Prostate gland (tissue), 2 donors: ENCODE measurements at regions not wholly inside any gene's neighbourhood (a gene's known extent, or its start where the extent isn't known, plus 50 kb on each side); places are given as distances from the start of the nearest gene placed in this dataset.
"Not testable (repeated sequence)": the region's sequence is repeated elsewhere in the genome, so short reads cannot be mapped to it uniquely, and the experiment has no call there.

Source experiments
- DNase-seq: peaks from one replicate; pipeline ENCODE4 v3.0.0-alpha.2; 2019; ENCODE audit warnings: low spot score
- H3K27ac ChIP-seq, 2 donors: fragments of 200-600 bp; sonication (generic); 2 replicates each; pipeline ENCODE4 v1.5.1; 2017 to 2019
- H3K27me3 ChIP-seq: fragments of 200-600 bp; sonication (generic); replicated peaks from 2 replicates; pipeline ENCODE4 v1.5.1; 2019; ENCODE audit not compliant: insufficient read depth
- H3K36me3 ChIP-seq, 2 donors: fragments of 200-600 bp; sonication (generic); 1 replicate in 1 of 2; 2 replicates in 1 of 2; pipeline versions ENCODE4 v1.5.1 to v1.8.1; 2017 to 2019
- H3K4me1 ChIP-seq: fragments of 200-600 bp; sonication (generic); replicated peaks from 2 replicates; pipeline ENCODE4 v1.5.1; 2019
- H3K4me3 ChIP-seq, 2 donors: fragments of 200-600 bp; sonication (generic); 2 replicates each; pipeline ENCODE4 v1.5.1; 2017 to 2019
- H3K9me3 ChIP-seq: fragments of 200-600 bp; sonication (generic); 2 replicates; pipeline ENCODE4 v1.5.1; 2017
- CTCF ChIP-seq, 4 experiments: fragments of 200-600 bp in 2 of 4; fragments of 450-650 bp in 2 of 4; sonication (generic) in 2 of 4; IDR thresholded peaks; 1 replicate in 3 of 4; 2 replicates in 1 of 4; pipeline ENCODE4 v1.5.1; 2016 to 2019; ENCODE audit warnings: antibody characterized with exemption in 4 of 4, mild to moderate bottlenecking in 2 of 4, moderate library complexity in 2 of 4
- POLR2A ChIP-seq: fragments of 450-650 bp; IDR thresholded peaks from one replicate; pipeline ENCODE4 v1.6.1; 2016; ENCODE audit warnings: antibody characterized with exemption, mild to moderate bottlenecking
- POLR2AphosphoS5 ChIP-seq: sonication (generic); formaldehyde crosslinking; IDR thresholded peaks from one replicate; pipeline ENCODE4 v1.6.1; 2017; ENCODE audit warnings: antibody characterized with exemption
- WGBS: methylation state at CpG from one replicate; pipeline ENCODE4 v1.1.5; 2018; 5-methylcytosine and 5-hydroxymethylcytosine counted together
- intact Hi-C: fragments of 100-400 bp; cut with DNase I; formaldehyde crosslinking; loops from one replicate; pipeline ENCODE4 v1.14.2; 2022

GRCh38 chr14:106470028-106470427 is 943.6 kb downstream of the TMEM121 start:
- intact Hi-C loops, H3K4me1 ChIP-seq: not testable (repeated sequence)
- WGBS: 49% methylated on average over 3 of the region's 3 CpGs

GRCh38 chr14:106474261-106475028 is 948.1 kb downstream of the TMEM121 start:
- H3K27ac ChIP-seq, H3K36me3 ChIP-seq, H3K4me1 ChIP-seq, H3K4me3 ChIP-seq, H3K9me3 ChIP-seq, DNase-seq, H3K27me3 ChIP-seq, intact Hi-C loops: not testable (repeated sequence)
- WGBS: 67% methylated on average over 6 of the region's 6 CpGs

More at GRCh38 chr14:106470028-106470427, 943.6 kb downstream of the TMEM121 start:
- not testable (repeated sequence) for H3K4me3 ChIP-seq, DNase-seq, H3K27me3 ChIP-seq, H3K9me3 ChIP-seq, H3K27ac ChIP-seq, H3K36me3 ChIP-seq

- H3K27me3 ChIP-seq, intact Hi-C loops, H3K27ac ChIP-seq, H3K4me3 ChIP-seq, H3K4me1 ChIP-seq, H3K9me3 ChIP-seq, DNase-seq, H3K36me3 ChIP-seq: not testable (repeated sequence)
- 62% methylated on average over 3 of the region's 3 CpGs for WGBS
These were observed 948.8 kb downstream of the TMEM121 start for GRCh38 chr14:106475214-106475613.

- intact Hi-C loops: not testable (repeated sequence)
- no CpG with 5 or more reads among the region's 4 CpGs for WGBS
These were observed 951.2 kb downstream of the TMEM121 start for GRCh38 chr14:106477600-106477999.

GRCh38 chr14:106480287-106480686 is 953.9 kb downstream of the TMEM121 start:
- H3K9me3 ChIP-seq, H3K27ac ChIP-seq, H3K36me3 ChIP-seq, DNase-seq, H3K4me1 ChIP-seq, intact Hi-C loops, H3K4me3 ChIP-seq, H3K27me3 ChIP-seq: not testable (repeated sequence)
- 80% methylated on average over 1 of the region's 34 CpGs for WGBS

More at GRCh38 chr14:106477600-106477999, 951.2 kb downstream of the TMEM121 start:
- not testable (repeated sequence) for H3K4me3 ChIP-seq, H3K4me1 ChIP-seq, H3K9me3 ChIP-seq, H3K27me3 ChIP-seq, DNase-seq, H3K27ac ChIP-seq, H3K36me3 ChIP-seq

- WGBS: no CpG with 5 or more reads among the region's 45 CpGs
- H3K9me3 ChIP-seq: not testable (repeated sequence)
These were observed 955.8 kb downstream of the TMEM121 start for GRCh38 chr14:106482213-106482612.

GRCh38 chr14:106487600-106487999 is 961.2 kb downstream of the TMEM121 start:
- Histone ChIP-seq H3K4me1 (no peaks in the 10 kb centered on the region), H3K9me3 (no peaks in the 10 kb centered on the region), H3K36me3 (no peaks in the 10 kb centered on the region), H3K27ac (no peak overlapping the region), H3K27me3 (no peaks in the 10 kb centered on the region), H3K4me3 (no peak overlapping the region)
- no peak for TF ChIP-seq CTCF (IDR thresholded peaks at IDR 0.05)
- TF ChIP-seq POLR2A: no peak
- TF ChIP-seq POLR2AphosphoS5: no peak
- WGBS: 69% methylated on average over 2 of the region's 2 CpGs
- intact Hi-C loops: no loop called here
- no peak for DNase-seq

More at GRCh38 chr14:106482213-106482612, 955.8 kb downstream of the TMEM121 start:
- H3K36me3 ChIP-seq, DNase-seq, H3K4me1 ChIP-seq, H3K4me3 ChIP-seq, H3K27ac ChIP-seq, intact Hi-C loops, H3K27me3 ChIP-seq: not testable (repeated sequence)

- no peak for DNase-seq
- intact Hi-C loops: no loop called here
- H3K27ac ChIP-seq: no peak overlapping the region
- 76% methylated on average over 1 of the region's 1 CpG for WGBS
- no peaks in the 10 kb centered on the region for H3K9me3 ChIP-seq
- no peaks in the 10 kb centered on the region for H3K4me1 ChIP-seq
- TF ChIP-seq POLR2AphosphoS5: no peak
- H3K36me3 ChIP-seq: no peaks in the 10 kb centered on the region
- no peak overlapping the region for H3K4me3 ChIP-seq
- H3K27me3 ChIP-seq: no peaks in the 10 kb centered on the region
These were observed 961.9 kb downstream of the TMEM121 start for GRCh38 chr14:106488291-106488690.
